Mesenchymal stem cell (in vitro differentiated cells and primary cell): ENCODE measurements at regions not wholly inside any gene's neighbourhood (a gene's known extent, or its start where the extent isn't known, plus 50 kb on each side); places are given as distances from the start of the nearest gene placed in this dataset.
"Not testable (repeated sequence)": the region's sequence is repeated elsewhere in the genome, so short reads cannot be mapped to it uniquely, and the experiment has no call there.

Experiments used
- DNase-seq: peaks from one replicate; pipeline ENCODE4 v3.0.0-alpha.2; 2013
- H2AFZ ChIP-seq: one replicate; pipeline ENCODE4 v1.6.1; 2013; ENCODE audit warnings: low read depth, mild to moderate bottlenecking, control low read depth, inconsistent platforms, low read length, moderate library complexity
- H2AK5ac ChIP-seq: 2 replicates; pipeline ENCODE4 v1.6.1; 2013; ENCODE audit warnings: low read length, moderate library complexity, mild to moderate bottlenecking, inconsistent platforms; ENCODE audit not compliant: severe bottlenecking
- H2BK120ac ChIP-seq: one replicate; pipeline ENCODE4 v1.6.1; 2013; ENCODE audit warnings: low read depth, mild to moderate bottlenecking, inconsistent platforms, low read length, moderate library complexity
- H2BK12ac ChIP-seq, 2 experiments: one replicate each; pipeline ENCODE4 v1.6.1; 2013; ENCODE audit warnings: inconsistent platforms in 2 of 2, low read length in 2 of 2, mild to moderate bottlenecking in 2 of 2, moderate library complexity in 2 of 2, control low read depth in 1 of 2
- H2BK15ac ChIP-seq: one replicate; pipeline ENCODE4 v1.6.1; 2013; ENCODE audit warnings: mild to moderate bottlenecking, low read depth, inconsistent platforms; ENCODE audit not compliant: poor library complexity, severe bottlenecking
- H2BK5ac ChIP-seq: 2 replicates; pipeline ENCODE4 v1.6.1; 2013; ENCODE audit warnings: low read depth, mild to moderate bottlenecking, low read length, control low read depth, inconsistent platforms; ENCODE audit not compliant: poor library complexity, severe bottlenecking
- H3K14ac ChIP-seq, 2 experiments: one replicate each; pipeline ENCODE4 v1.6.1; 2013; ENCODE audit warnings: inconsistent platforms in 2 of 2, low read length in 2 of 2, control low read depth in 1 of 2, mild to moderate bottlenecking in 1 of 2, moderate library complexity in 1 of 2
- H3K18ac ChIP-seq, 2 experiments: one replicate each; pipeline ENCODE4 v1.6.1; 2013; ENCODE audit warnings: inconsistent platforms in 2 of 2, low read length in 2 of 2, control low read depth in 1 of 2, low read depth in 1 of 2, mild to moderate bottlenecking in 1 of 2
- H3K23ac ChIP-seq, 2 experiments: one replicate each; pipeline ENCODE4 v1.6.1; 2013; ENCODE audit warnings: inconsistent platforms in 2 of 2, low read length in 2 of 2, mild to moderate bottlenecking in 2 of 2, moderate library complexity in 2 of 2, control low read depth in 1 of 2
- H3K27ac ChIP-seq: 2 replicates; pipeline ENCODE4 v1.5.1; 2013; ENCODE audit warnings: mild to moderate bottlenecking, moderate library complexity, low read length, control low read depth, inconsistent platforms; ENCODE audit not compliant: poor library complexity, severe bottlenecking
- H3K27me3 ChIP-seq, 2 experiments: 2 replicates each; pipeline versions ENCODE4 v1.6.1 to v1.7.0; 2013; ENCODE audit warnings: low read length in 2 of 2, mild to moderate bottlenecking in 2 of 2, moderate library complexity in 2 of 2, control low read depth in 1 of 2, inconsistent platforms in 1 of 2; ENCODE audit not compliant: control insufficient read depth in 1 of 2, insufficient read depth in 1 of 2
- H3K36me3 ChIP-seq, 2 experiments: 2 replicates each; pipeline versions ENCODE4 v1.6.1 to v1.7.0; 2013; ENCODE audit warnings: low read length in 2 of 2, control low read depth in 1 of 2, inconsistent platforms in 1 of 2, low read depth in 1 of 2, mild to moderate bottlenecking in 1 of 2; ENCODE audit not compliant: insufficient read depth in 2 of 2, control insufficient read depth in 1 of 2
- H3K4ac ChIP-seq, 2 experiments: one replicate each; pipeline ENCODE4 v1.6.1; 2013; ENCODE audit warnings: inconsistent platforms in 2 of 2, low read length in 2 of 2, mild to moderate bottlenecking in 2 of 2, moderate library complexity in 2 of 2, control low read depth in 1 of 2, low read depth in 1 of 2
- H3K4me1 ChIP-seq: 2 replicates; pipeline ENCODE4 v1.6.1; 2013; ENCODE audit warnings: low read depth, low read length, control low read depth; ENCODE audit not compliant: control insufficient read depth, insufficient read depth
- H3K4me2 ChIP-seq: 2 replicates; pipeline ENCODE4 v1.6.1; 2013; ENCODE audit warnings: low read length, mild to moderate bottlenecking, inconsistent platforms; ENCODE audit not compliant: poor library complexity, severe bottlenecking
- H3K4me3 ChIP-seq, 2 experiments: 2 replicates each; pipeline versions ENCODE4 v1.5.1 to v1.7.0; 2013; ENCODE audit warnings: low read length in 2 of 2, mild to moderate bottlenecking in 2 of 2, control low read depth in 1 of 2, low read depth in 1 of 2; ENCODE audit not compliant: insufficient read depth in 1 of 2
- H3K79me1 ChIP-seq: replicated peaks from 2 replicates; pipeline ENCODE4 v1.6.1; 2013; ENCODE audit warnings: mild to moderate bottlenecking, control low read depth, low read length, inconsistent platforms; ENCODE audit not compliant: poor library complexity, severe bottlenecking
- H3K9ac ChIP-seq: 2 replicates; pipeline ENCODE4 v1.7.0; 2013; ENCODE audit warnings: mild to moderate bottlenecking, low read length, moderate library complexity
- H3K9me3 ChIP-seq: 2 replicates; pipeline ENCODE4 v1.7.0; 2013; ENCODE audit warnings: mild to moderate bottlenecking, low read length; ENCODE audit not compliant: control insufficient read depth
- H4K8ac ChIP-seq: one replicate; pipeline ENCODE4 v1.6.1; 2013; ENCODE audit warnings: inconsistent platforms, mild to moderate bottlenecking, low read length, moderate library complexity
- H4K91ac ChIP-seq: one replicate; pipeline ENCODE4 v1.6.1; 2013; ENCODE audit warnings: mild to moderate bottlenecking, low read length, inconsistent platforms
- WGBS: methylation state at CpG from one replicate; pipeline ENCODE4 v1.1.7; 2013; ENCODE audit warnings: mixed read lengths; 5-methylcytosine and 5-hydroxymethylcytosine counted together

DNA sequence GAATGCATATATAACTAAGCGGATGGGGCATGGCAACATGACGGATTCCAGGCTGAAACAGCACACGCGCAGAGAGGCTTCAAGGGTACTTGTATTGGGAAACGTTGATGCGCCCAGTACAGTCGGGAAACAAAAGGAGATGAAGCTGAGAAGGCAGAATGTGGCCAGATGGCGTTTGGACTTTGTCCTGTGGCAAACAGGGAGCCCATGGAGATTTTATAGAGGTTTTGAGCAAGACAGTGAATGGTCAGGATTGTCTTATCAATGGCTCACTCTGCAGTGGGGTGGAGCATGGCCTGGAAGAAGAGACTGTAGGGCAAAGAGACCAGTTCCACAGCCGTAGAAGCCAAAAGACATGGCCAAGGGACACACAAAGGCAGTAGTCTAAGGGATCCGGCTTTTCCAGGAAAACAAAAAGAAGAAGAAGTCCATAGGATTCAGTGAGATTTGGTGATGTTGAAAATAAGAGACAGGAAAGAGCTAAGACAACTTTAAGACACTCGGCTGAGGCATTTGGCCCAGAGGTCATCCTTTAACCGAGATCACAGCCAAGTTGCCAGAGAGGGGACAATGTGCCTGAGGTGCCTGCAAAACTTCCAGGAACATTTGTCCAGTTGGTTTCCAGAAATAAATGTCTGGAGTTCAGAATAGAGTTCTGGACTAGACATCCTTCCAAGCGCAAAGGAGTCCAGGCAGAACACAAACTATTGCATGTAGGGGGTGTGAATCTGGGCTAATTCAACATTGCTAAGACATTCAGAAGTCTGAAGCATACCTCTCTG lies 123.0 kb upstream of the RREB1 start:
- Histone ChIP-seq H3K18ac (no peak overlapping the region), H2BK12ac (no peak overlapping the region), H2AK5ac (no peak overlapping the region), H2AFZ (no peak overlapping the region), H3K4me2 (no peak overlapping the region), H3K27ac (no peak overlapping the region), H2BK5ac (no peak overlapping the region), H3K23ac (no peak overlapping the region), H4K8ac (no peak overlapping the region), H3K79me1 (no peaks in the 10 kb centered on the region), H3K9me3 (no peaks in the 10 kb centered on the region), H3K9ac (no peak overlapping the region), H4K91ac (no peak overlapping the region), H3K4me3 (no peak overlapping the region), H3K27me3 (peaks cover 0 to 3% of the 10 kb centered on the region in 2 experiments), H3K36me3 (no peaks in the 10 kb centered on the region), H3K14ac (no peak overlapping the region), H2BK15ac (no peak overlapping the region), H3K4ac (no peak overlapping the region), H2BK120ac (no peak overlapping the region), H3K4me1 (peaks cover 4% of the 10 kb centered on the region)
- WGBS: 90% methylated on average over 13 of the region's 13 CpGs
- no peak for DNase-seq

DNA sequence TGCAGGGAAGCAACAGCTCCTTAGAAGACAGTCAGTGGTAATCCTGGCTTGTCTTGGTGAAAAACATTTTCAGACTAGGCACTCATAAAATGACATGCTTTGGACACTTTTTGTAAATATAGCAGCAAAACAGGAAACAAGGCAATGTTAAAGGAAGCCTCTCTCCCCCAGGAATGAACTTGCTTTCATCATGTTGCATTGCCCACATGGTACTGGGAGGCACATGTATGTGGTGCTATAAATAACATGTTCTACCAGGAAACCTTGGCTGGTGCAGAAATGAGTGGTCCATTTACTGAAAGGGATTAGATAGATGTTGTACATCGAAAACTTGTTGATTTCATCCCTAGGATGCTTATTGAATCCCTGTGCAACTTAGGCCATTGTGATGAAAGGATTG lies 121.4 kb upstream of the RREB1 start:
- no peak overlapping the region for H3K18ac ChIP-seq
- no peak overlapping the region for H3K4me3 ChIP-seq
- no peak overlapping the region for H2BK15ac ChIP-seq
- H3K36me3 ChIP-seq: no peaks in the 10 kb centered on the region
- H3K27me3 ChIP-seq: peaks cover 0 to 3% of the 10 kb centered on the region in 2 experiments
- WGBS: 100% methylated on average over 1 of the region's 1 CpG
- no peaks in the 10 kb centered on the region for H3K79me1 ChIP-seq
- H4K91ac ChIP-seq: no peak overlapping the region
- H3K4me1 ChIP-seq: peaks cover 4% of the 10 kb centered on the region
- no peak overlapping the region for H4K8ac ChIP-seq
- H3K23ac ChIP-seq: no peak overlapping the region
- H2AFZ ChIP-seq: no peak overlapping the region
- no peak overlapping the region for H2AK5ac ChIP-seq
- no peak overlapping the region for H3K4me2 ChIP-seq
- H2BK12ac ChIP-seq: no peak overlapping the region
- peak; percentile 17 for DNase-seq
- H3K14ac ChIP-seq: no peak overlapping the region
- no peak overlapping the region for H3K9ac ChIP-seq
- H2BK5ac ChIP-seq: no peak overlapping the region
- H3K9me3 ChIP-seq: no peaks in the 10 kb centered on the region
- H2BK120ac ChIP-seq: no peak overlapping the region
- no peak overlapping the region for H3K4ac ChIP-seq
- H3K27ac ChIP-seq: no peak overlapping the region

DNA sequence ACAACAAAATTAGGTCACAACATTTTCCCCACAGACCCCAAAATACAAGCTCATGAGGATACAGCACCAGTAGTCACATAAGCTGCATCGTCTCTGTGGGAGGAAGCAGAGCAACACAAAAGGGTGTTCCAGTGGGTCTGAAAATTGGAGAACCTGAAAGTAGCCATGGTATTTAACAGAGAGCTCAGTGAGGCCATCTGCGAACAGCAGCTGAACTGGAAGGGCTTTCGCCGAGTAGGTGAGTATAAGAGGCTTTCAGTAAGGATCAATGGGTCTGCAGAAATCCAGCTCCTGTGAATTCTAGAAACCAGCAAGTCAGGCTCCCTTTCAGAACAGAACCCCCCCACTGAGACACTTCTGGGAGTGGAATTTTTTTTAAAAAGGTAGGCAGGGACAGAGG lies 120.0 kb upstream of the RREB1 start:
- no peak overlapping the region for H2BK12ac ChIP-seq
- H3K14ac ChIP-seq: no peak overlapping the region
- H3K4me3 ChIP-seq: no peak overlapping the region
- WGBS: 80% methylated on average over 2 of the region's 4 CpGs
- no peak overlapping the region for H4K91ac ChIP-seq
- H4K8ac ChIP-seq: no peak overlapping the region
- H3K23ac ChIP-seq: no peak overlapping the region
- no peak overlapping the region for H3K9ac ChIP-seq
- H3K9me3 ChIP-seq: no peaks in the 10 kb centered on the region
- no peak overlapping the region for H2BK120ac ChIP-seq
- H3K36me3 ChIP-seq: no peaks in the 10 kb centered on the region
- H2AFZ ChIP-seq: no peak overlapping the region
- no peak overlapping the region for H3K18ac ChIP-seq
- H3K79me1 ChIP-seq: no peaks in the 10 kb centered on the region
- no peak overlapping the region for H2AK5ac ChIP-seq
- H2BK5ac ChIP-seq: no peak overlapping the region
- DNase-seq: no peak
- H3K4ac ChIP-seq: no peak overlapping the region
- H3K4me1 ChIP-seq: no peaks in the 10 kb centered on the region
- peaks cover 0 to 3% of the 10 kb centered on the region in 2 experiments for H3K27me3 ChIP-seq
- H3K27ac ChIP-seq: no peak overlapping the region
- H2BK15ac ChIP-seq: no peak overlapping the region
- no peak overlapping the region for H3K4me2 ChIP-seq

DNA sequence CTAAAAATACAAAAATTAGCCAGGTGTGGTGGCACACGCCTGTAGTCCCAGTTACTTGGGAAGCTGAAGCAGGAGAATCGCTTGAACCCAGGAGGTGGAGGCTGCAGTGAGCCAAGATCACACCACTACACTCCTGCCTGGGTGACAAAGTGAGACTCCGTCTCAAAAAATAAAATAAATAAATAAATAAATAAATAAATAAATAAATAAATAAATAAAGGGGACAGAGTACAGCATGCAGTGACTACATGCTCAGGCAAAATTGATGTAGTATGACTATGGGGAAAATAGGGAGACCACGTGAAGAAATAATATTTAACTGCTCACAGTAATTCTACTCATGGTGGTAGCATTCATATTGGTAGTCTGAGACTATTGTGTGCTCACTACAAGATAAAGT lies 117.7 kb upstream of the RREB1 start:
- not testable (repeated sequence) for H3K9me3 ChIP-seq

More for the DNA sequence above, 117.7 kb upstream of the RREB1 start:
- H3K27ac ChIP-seq, H3K4me3 ChIP-seq, DNase-seq, H2BK120ac ChIP-seq, H3K27me3 ChIP-seq, H3K23ac ChIP-seq, H2AK5ac ChIP-seq, H3K14ac ChIP-seq, H4K91ac ChIP-seq, H2BK5ac ChIP-seq, H2BK15ac ChIP-seq, H3K4ac ChIP-seq, H3K18ac ChIP-seq, H4K8ac ChIP-seq, H3K4me1 ChIP-seq, H3K36me3 ChIP-seq, H2AFZ ChIP-seq, H2BK12ac ChIP-seq, H3K79me1 ChIP-seq, H3K9ac ChIP-seq, H3K4me2 ChIP-seq: not testable (repeated sequence)
- 97% methylated on average over 3 of the region's 4 CpGs for WGBS
